DND-41 (cell line): ENCODE measurements at regions not wholly inside any gene's neighbourhood (a gene's known extent, or its start where the extent isn't known, plus 50 kb on each side); places are given as distances from the start of the nearest gene placed in this dataset.

Source experiments
- ATAC-seq: fragments of 200-7000 bp; cut with Tn5 transposase; 3 replicates; pipeline ENCODE4 v1.9.1; 2021; ENCODE audit warnings: low read depth; ENCODE audit not compliant: insufficient read depth
- DNase-seq: peaks from one replicate; pipeline ENCODE4 v3.0.0-alpha.2; 2020
- H2AFZ ChIP-seq: 2 replicates; pipeline ENCODE4 v1.6.0; 2012; ENCODE audit warnings: low read depth, low read length
- H3K27ac ChIP-seq: 2 replicates; pipeline ENCODE4 v1.5.1; 2012; ENCODE audit warnings: low read length, inconsistent platforms
- H3K27me3 ChIP-seq: fragments of 200-600 bp; sonication (generic); 2 replicates; pipeline ENCODE4 v1.6.0; 2012; ENCODE audit warnings: low read length, mild to moderate bottlenecking, inconsistent platforms; ENCODE audit not compliant: insufficient read depth, poor library complexity
- H3K36me3 ChIP-seq: 2 replicates; pipeline ENCODE4 v1.5.1; 2012; ENCODE audit warnings: low read length, inconsistent platforms; ENCODE audit not compliant: insufficient read depth
- H3K4me1 ChIP-seq: 2 replicates; pipeline ENCODE4 v1.5.1; 2012; ENCODE audit warnings: mild to moderate bottlenecking, low read length; ENCODE audit not compliant: insufficient read depth
- H3K4me2 ChIP-seq: 2 replicates; pipeline ENCODE4 v1.6.0; 2012; ENCODE audit warnings: mild to moderate bottlenecking, moderate library complexity, low read length, inconsistent platforms; ENCODE audit not compliant: insufficient read depth
- H3K4me3 ChIP-seq, 2 experiments: fragments of 200-600 bp in 1 of 2; shearing (Covaris generic) in 1 of 2; 2 replicates each; pipeline ENCODE4 v1.5.1; 2012 to 2016; ENCODE audit warnings: inconsistent platforms in 2 of 2, low read length in 2 of 2, mild to moderate bottlenecking in 2 of 2, low read depth in 1 of 2, moderate library complexity in 1 of 2
- H3K79me2 ChIP-seq: 2 replicates; pipeline ENCODE4 v1.6.0; 2012; ENCODE audit warnings: low read length, inconsistent platforms; ENCODE audit not compliant: insufficient read depth
- H3K9ac ChIP-seq: 2 replicates; pipeline ENCODE4 v1.6.0; 2012; ENCODE audit warnings: low read depth, mild to moderate bottlenecking, inconsistent platforms, low read length, moderate library complexity
- H3K9me3 ChIP-seq: 2 replicates; pipeline ENCODE4 v1.5.1; 2012; ENCODE audit warnings: low read length, moderate library complexity, mild to moderate bottlenecking, inconsistent platforms; ENCODE audit not compliant: insufficient read depth, severe bottlenecking
- H4K20me1 ChIP-seq: 2 replicates; pipeline ENCODE4 v1.6.0; 2012; ENCODE audit warnings: low read length; ENCODE audit not compliant: insufficient read depth
- CTCF ChIP-seq: IDR thresholded peaks from 2 replicates; pipeline ENCODE4 v1.5.1; 2012; ENCODE audit warnings: borderline replicate concordance, low read length, moderate library complexity, mild to moderate bottlenecking; ENCODE audit not compliant: poor library complexity, severe bottlenecking; ENCODE audit errors: extremely low read depth
- EZH2 ChIP-seq: IDR thresholded peaks from 3 replicates; pipeline ENCODE4 v1.6.1; 2012; ENCODE audit warnings: borderline replicate concordance, low read depth, mild to moderate bottlenecking, moderate library complexity, low read length, inconsistent platforms; ENCODE audit not compliant: severe bottlenecking

GRCh38 chr6:155791186-155791585 lies 335.5 kb upstream of the NOX3 start:
- Histone ChIP-seq H3K79me2 (no peaks in the 10 kb centered on the region), H3K4me3 (no peak overlapping the region), H3K4me2 (no peak overlapping the region), H3K27me3 (no peaks in the 10 kb centered on the region), H3K4me1 (no peaks in the 10 kb centered on the region), H3K27ac (no peak overlapping the region), H3K9ac (no peak overlapping the region), H2AFZ (no peak overlapping the region), H3K36me3 (no peaks in the 10 kb centered on the region), H3K9me3 (no peaks in the 10 kb centered on the region), H4K20me1 (no peaks in the 10 kb centered on the region)
- ATAC-seq (no peak), DNase-seq (no peak)
- TF ChIP-seq EZH2 (no peak), CTCF (no peak)

GRCh38 chr6:155787168-155787567 lies 331.5 kb upstream of the NOX3 start:
- Histone ChIP-seq H3K4me1 (no peaks in the 10 kb centered on the region), H3K27ac (no peak overlapping the region), H3K36me3 (no peaks in the 10 kb centered on the region), H3K4me2 (no peak overlapping the region), H3K9me3 (no peaks in the 10 kb centered on the region), H2AFZ (no peak overlapping the region), H3K9ac (no peak overlapping the region), H3K79me2 (no peaks in the 10 kb centered on the region), H3K4me3 (no peak overlapping the region), H3K27me3 (no peaks in the 10 kb centered on the region), H4K20me1 (no peaks in the 10 kb centered on the region)
- ATAC-seq (no peak), DNase-seq (no peak)
- TF ChIP-seq CTCF, result no peak
- TF ChIP-seq EZH2, result no peak

- no peak overlapping the region for H2AFZ ChIP-seq
- ATAC-seq (no peak), DNase-seq (no peak)
- H3K27ac ChIP-seq, result no peak overlapping the region
- TF ChIP-seq EZH2 (no peak), CTCF (no peak)
- no peaks in the 10 kb centered on the region for H3K36me3 ChIP-seq
- no peak overlapping the region for H3K4me3 ChIP-seq
- H4K20me1 ChIP-seq, result no peaks in the 10 kb centered on the region
- no peaks in the 10 kb centered on the region for H3K4me1 ChIP-seq
- H3K27me3 ChIP-seq, result no peaks in the 10 kb centered on the region
- no peak overlapping the region for H3K4me2 ChIP-seq
- no peaks in the 10 kb centered on the region for H3K9me3 ChIP-seq
- no peak overlapping the region for H3K9ac ChIP-seq
- H3K79me2 ChIP-seq, result no peaks in the 10 kb centered on the region
These were observed 330.9 kb upstream of the NOX3 start for GRCh38 chr6:155786528-155786927.
